Astrocyte of the spinal cord (primary cell): ENCODE measurements at regions not wholly inside any gene's neighbourhood (a gene's known extent, or its start where the extent isn't known, plus 50 kb on each side); places are given as distances from the start of the nearest gene placed in this dataset.

Experiments
- DNase-seq: peaks from one replicate; pipeline ENCODE4 v3.0.0; 2011; ENCODE audit warnings: low read depth, low spot score
- H3K4me3 ChIP-seq: 2 replicates; pipeline ENCODE4 v1.5.1; 2011; ENCODE audit warnings: low read depth, mild to moderate bottlenecking, low read length, moderate library complexity
- in situ Hi-C: cut with HindIII; loops from 2 replicates; pipeline ENCODE4 v1.10.0; 2017; ENCODE audit warnings: low sequenced_read_pairs
- TF ChIP-seq, protein P1 (sequence below): IDR thresholded peaks from 2 replicates; pipeline ENCODE4 v1.5.1; 2012; ENCODE audit warnings: low read depth, mild to moderate bottlenecking, low read length, inconsistent platforms

DNA sequence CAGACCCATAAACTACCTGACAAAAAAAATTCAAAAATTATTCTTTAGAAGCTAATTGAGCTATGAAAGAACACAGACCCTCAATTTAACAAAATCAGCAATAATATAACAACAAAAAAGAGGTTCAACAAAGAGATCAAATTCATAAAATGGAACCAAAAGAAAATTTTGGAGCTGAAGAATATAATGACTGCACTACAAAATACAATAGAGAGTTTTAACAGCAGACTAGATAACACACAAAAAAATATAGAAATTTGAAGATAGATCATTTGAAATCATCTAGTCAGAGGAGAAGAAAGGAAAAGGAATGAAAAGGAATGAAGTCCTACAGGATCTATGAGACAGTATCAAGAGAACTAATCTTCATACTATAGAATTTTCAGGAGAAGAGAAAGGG is 422.1 kb downstream of the PAX1 start:
- TF ChIP-seq, protein P1, sequence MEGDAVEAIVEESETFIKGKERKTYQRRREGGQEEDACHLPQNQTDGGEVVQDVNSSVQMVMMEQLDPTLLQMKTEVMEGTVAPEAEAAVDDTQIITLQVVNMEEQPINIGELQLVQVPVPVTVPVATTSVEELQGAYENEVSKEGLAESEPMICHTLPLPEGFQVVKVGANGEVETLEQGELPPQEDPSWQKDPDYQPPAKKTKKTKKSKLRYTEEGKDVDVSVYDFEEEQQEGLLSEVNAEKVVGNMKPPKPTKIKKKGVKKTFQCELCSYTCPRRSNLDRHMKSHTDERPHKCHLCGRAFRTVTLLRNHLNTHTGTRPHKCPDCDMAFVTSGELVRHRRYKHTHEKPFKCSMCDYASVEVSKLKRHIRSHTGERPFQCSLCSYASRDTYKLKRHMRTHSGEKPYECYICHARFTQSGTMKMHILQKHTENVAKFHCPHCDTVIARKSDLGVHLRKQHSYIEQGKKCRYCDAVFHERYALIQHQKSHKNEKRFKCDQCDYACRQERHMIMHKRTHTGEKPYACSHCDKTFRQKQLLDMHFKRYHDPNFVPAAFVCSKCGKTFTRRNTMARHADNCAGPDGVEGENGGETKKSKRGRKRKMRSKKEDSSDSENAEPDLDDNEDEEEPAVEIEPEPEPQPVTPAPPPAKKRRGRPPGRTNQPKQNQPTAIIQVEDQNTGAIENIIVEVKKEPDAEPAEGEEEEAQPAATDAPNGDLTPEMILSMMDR = no peak
- no peak overlapping the region for H3K4me3 ChIP-seq
- in situ Hi-C loops = no loop called here
- DNase-seq = no peak

DNA sequence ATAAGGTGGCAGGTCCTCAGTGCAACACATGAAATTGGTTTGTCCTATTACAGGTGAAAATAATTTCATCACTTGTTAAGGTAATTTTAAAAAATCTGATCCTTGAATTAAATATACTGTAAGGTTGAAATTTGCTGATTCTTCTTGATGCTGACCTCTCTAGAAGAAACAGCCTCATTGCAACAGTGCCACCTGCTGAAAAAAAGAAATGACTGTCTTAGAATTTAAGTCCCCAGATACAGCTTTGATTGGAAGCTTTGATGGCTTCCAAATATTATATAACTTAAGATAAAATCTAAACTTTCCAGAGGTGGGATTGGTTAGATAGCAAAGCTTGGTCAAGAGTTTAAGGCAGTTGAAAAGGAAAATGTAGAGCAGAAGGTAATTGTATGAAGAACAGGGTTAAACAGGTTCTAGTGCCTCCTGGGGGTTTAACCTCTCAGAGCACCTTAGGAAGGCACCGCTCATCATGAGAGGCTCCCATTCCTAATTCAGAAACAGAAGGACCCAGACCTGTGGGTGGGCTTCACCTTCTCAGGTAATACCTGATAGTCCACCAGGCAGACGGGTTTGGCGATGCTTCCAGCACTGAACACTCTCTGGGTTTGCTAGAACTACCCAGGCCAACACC is 401.0 kb downstream of the PAX1 start:
- peak; percentile 33 for DNase-seq
- H3K4me3 ChIP-seq = no peak overlapping the region
- in situ Hi-C loops = no loop called here
- TF ChIP-seq, protein P1 = peak; percentile 33

DNA sequence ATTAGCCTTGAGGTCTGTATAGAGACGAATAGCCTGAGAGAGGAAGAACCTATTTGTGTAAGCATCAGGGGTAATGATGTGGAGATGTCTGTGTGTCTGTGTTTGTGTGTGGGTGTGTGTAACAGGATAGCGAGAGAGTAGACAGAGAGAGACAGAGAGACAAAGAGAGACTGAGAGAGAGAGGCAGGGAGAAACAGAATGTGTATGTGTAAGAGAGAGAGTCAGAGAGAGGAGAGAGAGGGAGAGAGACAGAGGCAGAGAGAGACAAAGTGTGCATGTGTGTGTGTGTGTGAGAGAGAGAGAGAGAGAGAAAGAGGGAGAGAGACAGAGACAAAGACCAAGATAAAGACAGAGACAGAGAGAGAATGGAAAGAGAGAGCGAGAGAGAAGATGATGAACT is 396.1 kb downstream of the PAX1 start:
- in situ Hi-C loops = no loop called here
- TF ChIP-seq, protein P1 = no peak
- H3K4me3 ChIP-seq = no peak overlapping the region
- DNase-seq = no peak

DNA sequence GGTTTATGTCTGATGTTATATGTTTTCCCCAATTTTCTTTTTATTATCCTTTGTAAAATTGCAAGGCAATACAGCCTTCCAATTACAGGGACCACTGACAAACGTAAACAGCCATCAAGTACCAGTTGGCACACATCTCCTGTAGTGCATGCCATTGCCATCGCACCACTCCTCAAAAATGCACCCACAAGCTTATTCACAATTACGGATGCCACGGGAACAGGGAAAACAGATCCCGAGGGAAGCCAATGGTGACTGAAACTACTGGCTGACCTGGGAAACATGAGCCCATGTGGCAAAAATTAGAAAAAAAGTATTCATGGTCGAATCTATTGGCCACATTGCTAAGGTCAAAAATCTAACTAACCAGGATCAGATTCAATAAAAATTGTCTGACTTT is 395.2 kb downstream of the PAX1 start:
- TF ChIP-seq, protein P1 = no peak
- in situ Hi-C loops = no loop called here
- no peak overlapping the region for H3K4me3 ChIP-seq
- DNase-seq = no peak

DNA sequence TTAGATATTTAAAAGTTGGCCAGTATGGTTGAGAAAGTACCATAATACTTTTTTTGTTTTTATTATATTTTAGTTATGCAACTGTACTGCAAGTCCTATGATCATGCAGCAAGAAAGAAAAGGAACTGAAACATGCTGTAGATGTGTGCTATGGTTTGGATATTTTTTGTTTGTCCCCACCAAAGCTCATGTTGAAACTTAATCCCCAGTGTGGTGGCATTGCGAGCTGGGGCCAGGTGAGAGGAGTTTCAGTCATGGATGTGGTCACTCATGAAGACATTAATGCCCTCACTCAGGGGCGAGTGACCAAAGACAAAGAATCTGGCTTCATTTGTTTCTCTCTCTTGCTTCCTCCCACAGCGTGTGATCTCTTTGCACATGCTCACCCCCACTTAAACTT is 393.9 kb downstream of the PAX1 start:
- H3K4me3 ChIP-seq = no peak overlapping the region
- in situ Hi-C loops = no loop called here
- TF ChIP-seq, protein P1 = no peak
- no peak for DNase-seq

DNA sequence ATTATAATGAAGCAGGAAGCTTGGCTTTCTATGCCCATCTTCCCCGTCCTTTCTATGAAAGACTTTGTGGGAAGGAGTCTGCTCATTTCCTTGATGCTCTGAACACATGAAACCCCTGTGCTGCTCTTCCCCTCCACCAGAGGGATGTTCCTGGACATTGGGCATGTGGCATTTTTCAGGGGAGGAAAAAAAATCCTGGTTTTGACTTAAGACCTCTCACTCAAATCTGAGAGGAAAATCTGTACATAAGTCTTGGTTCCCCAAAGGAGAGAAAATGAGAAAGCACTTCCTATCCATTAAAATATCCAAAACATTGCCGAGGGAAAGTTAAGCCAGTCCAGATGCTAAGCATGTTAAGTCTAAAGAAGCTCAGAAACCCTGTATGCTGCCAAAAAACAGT is 393.0 kb downstream of the PAX1 start:
- TF ChIP-seq, protein P1 = no peak
- DNase-seq = no peak
- in situ Hi-C loops = no loop called here
- H3K4me3 ChIP-seq = no peak overlapping the region

DNA sequence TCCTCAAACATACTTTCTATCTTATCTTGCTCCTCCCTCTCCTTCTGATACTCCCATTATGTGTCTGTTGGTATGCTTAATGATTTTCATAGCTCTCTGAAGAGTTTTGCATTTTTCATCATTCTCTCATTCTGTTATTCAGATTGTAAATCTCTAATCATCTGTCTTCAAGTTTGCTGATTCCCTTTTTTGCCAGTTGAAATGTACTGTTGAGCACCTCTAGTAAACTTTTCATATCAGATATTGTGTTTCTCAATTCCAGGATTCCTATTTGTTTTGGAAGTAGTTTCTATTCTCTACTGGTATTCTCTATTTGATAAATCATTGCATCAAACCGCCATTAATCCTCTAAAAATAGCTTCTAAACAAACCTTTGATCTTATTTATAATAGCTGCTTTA is 387.7 kb downstream of the PAX1 start:
- DNase-seq = no peak
- TF ChIP-seq, protein P1 = no peak
- no peak overlapping the region for H3K4me3 ChIP-seq
- in situ Hi-C loops = no loop called here
